WTC11 (cell line): ENCODE measurements at regions not wholly inside any gene's neighbourhood (a gene's known extent, or its start where the extent isn't known, plus 50 kb on each side); places are given as distances from the start of the nearest gene placed in this dataset.

Experiments
- ATAC-seq: fragments of 200-7000 bp; cut with Tn5 transposase; 2 replicates; pipeline ENCODE4 v1.10.0; 2021; ENCODE audit warnings: mild to moderate bottlenecking, moderate library complexity
- CTCF ChIA-PET: fragments of 300-600 bp; sonication (Branson Sonifier 250); formaldehyde crosslinking; loops from one replicate; lab custom pipeline; 2021; ENCODE audit warnings: antibody characterized with exemption; lab: Charles Lee
- POLR2A ChIA-PET: fragments of 350-600 bp; sonication (Branson Sonifier 250); formaldehyde crosslinking; loops from one replicate; lab custom pipeline; 2021; ENCODE audit warnings: antibody characterized with exemption; lab: Charles Lee
- DNase-seq: peaks from one replicate; pipeline ENCODE4 v3.0.0; 2021; ENCODE audit warnings: low spot score
- H3K27ac Mint-ChIP-seq: 2 replicates; pipeline ENCODE4 v1.8.0; 2021; ENCODE audit warnings: mixed read lengths
- H3K27me3 Mint-ChIP-seq: 2 replicates; pipeline ENCODE4 v1.8.0; 2021; ENCODE audit warnings: low read depth, mild to moderate bottlenecking, moderate library complexity, mixed read lengths
- H3K36me3 Mint-ChIP-seq: 2 replicates; pipeline ENCODE4 v1.8.0; 2021; ENCODE audit warnings: mixed read lengths
- H3K4me1 Mint-ChIP-seq: 2 replicates; pipeline ENCODE4 v1.8.0; 2022; ENCODE audit warnings: mixed read lengths
- H3K4me3 Mint-ChIP-seq: 2 replicates; pipeline ENCODE4 v1.8.0; 2021; ENCODE audit warnings: mild to moderate bottlenecking, moderate library complexity, mixed read lengths
- H3K9me3 Mint-ChIP-seq: 2 replicates; pipeline ENCODE4 v1.8.0; 2021; ENCODE audit warnings: mixed read lengths
- CREB1 ChIP-seq: sonication (generic); formaldehyde crosslinking; IDR thresholded peaks from 2 replicates; pipeline ENCODE4 v1.8.0; 2023; ENCODE audit warnings: mild to moderate bottlenecking, missing genetic modification reagents
- CREM ChIP-seq: sonication (generic); formaldehyde crosslinking; IDR thresholded peaks from 2 replicates; pipeline ENCODE4 v1.8.1; 2022; ENCODE audit warnings: mild to moderate bottlenecking, missing genetic modification reagents, moderate library complexity
- ELF4 ChIP-seq: sonication (generic); formaldehyde crosslinking; IDR thresholded peaks from 2 replicates; pipeline ENCODE4 v1.8.1; 2022; ENCODE audit warnings: low read depth, mild to moderate bottlenecking, moderate library complexity, missing genetic modification reagents
- GABPB1 ChIP-seq: sonication (generic); formaldehyde crosslinking; IDR thresholded peaks from 2 replicates; pipeline ENCODE4 v1.8.1; 2023; ENCODE audit warnings: mild to moderate bottlenecking, missing genetic modification reagents
- KAT7 ChIP-seq: sonication (generic); formaldehyde crosslinking; IDR thresholded peaks from 2 replicates; pipeline ENCODE4 v1.8.1; 2023; ENCODE audit warnings: missing genetic modification reagents, mild to moderate bottlenecking, borderline replicate concordance
- NR1H2 ChIP-seq: sonication (generic); formaldehyde crosslinking; IDR thresholded peaks from 2 replicates; pipeline ENCODE4 v1.9.0; 2021; ENCODE audit warnings: mild to moderate bottlenecking, moderate library complexity, missing genetic modification reagents
- NR2C2 ChIP-seq: sonication (generic); formaldehyde crosslinking; IDR thresholded peaks from 2 replicates; pipeline ENCODE4 v1.8.0; 2022; ENCODE audit warnings: mild to moderate bottlenecking, missing genetic modification reagents
- NR3C1 ChIP-seq: sonication (generic); formaldehyde crosslinking; conservative IDR thresholded peaks from 2 replicates; pipeline ENCODE4 v1.8.1; 2023; ENCODE audit warnings: low read depth, mild to moderate bottlenecking, missing genetic modification reagents
- OVOL2 ChIP-seq: fragments of 250-450 bp; sonication (Bioruptor Pico); IDR thresholded peaks from 2 replicates; pipeline ENCODE4 v1.9.0; 2021; ENCODE audit warnings: mild to moderate bottlenecking, borderline replicate concordance
- SMAD3 ChIP-seq: sonication (generic); formaldehyde crosslinking; IDR thresholded peaks from 2 replicates; pipeline ENCODE4 v1.8.0; 2022; ENCODE audit warnings: missing genetic modification reagents, mild to moderate bottlenecking, borderline replicate concordance
- SP1 ChIP-seq: sonication (generic); formaldehyde crosslinking; conservative IDR thresholded peaks from 2 replicates; pipeline ENCODE4 v1.8.1; 2022; ENCODE audit warnings: missing genetic modification reagents
- TP53 ChIP-seq: sonication (generic); formaldehyde crosslinking; IDR thresholded peaks from 2 replicates; pipeline ENCODE4 v1.8.1; 2023; ENCODE audit warnings: mild to moderate bottlenecking, missing genetic modification reagents
- ZBTB21 ChIP-seq: sonication (generic); formaldehyde crosslinking; IDR thresholded peaks from 2 replicates; pipeline ENCODE4 v1.8.1; 2023; ENCODE audit warnings: mild to moderate bottlenecking, missing genetic modification reagents, borderline replicate concordance
- ZNF121 ChIP-seq: sonication (generic); formaldehyde crosslinking; IDR thresholded peaks from 2 replicates; pipeline ENCODE4 v1.8.0; 2023; ENCODE audit warnings: missing genetic modification reagents
- ZNF317 ChIP-seq: sonication (generic); formaldehyde crosslinking; IDR thresholded peaks from 2 replicates; pipeline ENCODE4 v1.8.1; 2023; ENCODE audit warnings: low read depth, mild to moderate bottlenecking, moderate library complexity, missing genetic modification reagents, borderline replicate concordance
- ZNF416 ChIP-seq: fragments of 250-450 bp; sonication (Bioruptor Pico); IDR thresholded peaks from 2 replicates; pipeline ENCODE4 v1.9.0; 2021; ENCODE audit warnings: mild to moderate bottlenecking, inconsistent platforms
- ZNF671 ChIP-seq: fragments of 250-450 bp; sonication (Bioruptor Pico); IDR thresholded peaks from 2 replicates; pipeline ENCODE4 v1.8.0; 2021; ENCODE audit warnings: mild to moderate bottlenecking
- TF ChIP-seq, protein P1 (sequence below): sonication (generic); formaldehyde crosslinking; IDR thresholded peaks from 2 replicates; pipeline ENCODE4 v1.8.1; 2022; ENCODE audit warnings: missing genetic modification reagents, borderline replicate concordance
- TF ChIP-seq, protein P2 (sequence below): sonication (generic); formaldehyde crosslinking; IDR thresholded peaks from 2 replicates; pipeline ENCODE4 v1.8.0; 2022; ENCODE audit warnings: mild to moderate bottlenecking, missing genetic modification reagents
- TF ChIP-seq, protein P3 (sequence below): sonication (generic); formaldehyde crosslinking; IDR thresholded peaks from 2 replicates; pipeline ENCODE4 v1.8.1; 2023; ENCODE audit warnings: mild to moderate bottlenecking, missing genetic modification reagents, moderate library complexity
- TF ChIP-seq, protein P4 (sequence below): sonication (generic); formaldehyde crosslinking; IDR thresholded peaks from 2 replicates; pipeline ENCODE4 v1.8.1; 2022; ENCODE audit warnings: low read depth, missing genetic modification reagents, borderline replicate concordance
- TF ChIP-seq, protein P5 (sequence below): sonication (generic); formaldehyde crosslinking; IDR thresholded peaks from 2 replicates; pipeline ENCODE4 v1.8.0; 2022; ENCODE audit warnings: missing genetic modification reagents
- TF ChIP-seq, protein P6 (sequence below): sonication (generic); formaldehyde crosslinking; IDR thresholded peaks from 2 replicates; pipeline ENCODE4 v1.8.1; 2023; ENCODE audit warnings: mild to moderate bottlenecking, missing genetic modification reagents
- TF ChIP-seq, protein P7 (sequence below): sonication (generic); formaldehyde crosslinking; IDR thresholded peaks from 2 replicates; pipeline ENCODE4 v1.8.1; 2022; ENCODE audit warnings: mild to moderate bottlenecking, moderate library complexity, missing genetic modification reagents

DNA sequence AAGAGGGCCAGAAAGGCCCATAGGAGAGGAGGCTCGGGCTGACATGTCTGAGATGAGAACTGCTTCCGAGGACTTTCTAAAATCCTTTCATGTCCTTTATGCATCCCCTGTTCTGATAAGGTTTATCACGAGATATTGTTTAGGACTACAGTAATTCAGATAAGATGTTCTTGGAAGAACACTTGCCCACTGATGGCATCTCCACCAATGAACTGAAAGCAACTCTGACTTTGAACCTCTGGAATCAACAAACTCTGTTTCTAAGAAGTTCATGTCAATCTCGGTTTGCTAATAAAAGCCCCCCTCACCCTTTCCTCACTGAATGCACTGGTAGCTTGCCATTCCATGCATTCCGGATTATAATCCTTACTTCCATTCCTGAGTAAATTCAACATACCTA, 90.9 kb downstream of the FGF9 start:
- H3K27me3 Mint-ChIP-seq = no peaks in the 10 kb centered on the region
- DNase-seq (no peak), ATAC-seq (no peak)
- ChIA-PET POLR2A (no interaction called here), CTCF (interaction anchor here (1.1 kb wide), 1 partner anchor 151 kb away, joined by 3 read pairs; no protein-coding TSS in a partner anchor)
- peaks cover 31% of the 10 kb centered on the region for H3K4me1 Mint-ChIP-seq
- no peak overlapping the region for H3K4me3 Mint-ChIP-seq
- H3K9me3 Mint-ChIP-seq = no peaks in the 10 kb centered on the region
- TF ChIP-seq ZNF671 (CRISPR knock-in tag) (no peak), ZBTB21 (CRISPR knock-in tag) (no peak), ZNF121 (CRISPR knock-in tag) (no peak), SP1 (CRISPR knock-in tag) (no peak), NR3C1 (CRISPR knock-in tag) (no peak), ZNF416 (CRISPR knock-in tag) (no peak), SMAD3 (CRISPR knock-in tag) (no peak), TP53 (CRISPR knock-in tag) (no peak), CREM (no peak)
- TF ChIP-seq, protein P1, sequence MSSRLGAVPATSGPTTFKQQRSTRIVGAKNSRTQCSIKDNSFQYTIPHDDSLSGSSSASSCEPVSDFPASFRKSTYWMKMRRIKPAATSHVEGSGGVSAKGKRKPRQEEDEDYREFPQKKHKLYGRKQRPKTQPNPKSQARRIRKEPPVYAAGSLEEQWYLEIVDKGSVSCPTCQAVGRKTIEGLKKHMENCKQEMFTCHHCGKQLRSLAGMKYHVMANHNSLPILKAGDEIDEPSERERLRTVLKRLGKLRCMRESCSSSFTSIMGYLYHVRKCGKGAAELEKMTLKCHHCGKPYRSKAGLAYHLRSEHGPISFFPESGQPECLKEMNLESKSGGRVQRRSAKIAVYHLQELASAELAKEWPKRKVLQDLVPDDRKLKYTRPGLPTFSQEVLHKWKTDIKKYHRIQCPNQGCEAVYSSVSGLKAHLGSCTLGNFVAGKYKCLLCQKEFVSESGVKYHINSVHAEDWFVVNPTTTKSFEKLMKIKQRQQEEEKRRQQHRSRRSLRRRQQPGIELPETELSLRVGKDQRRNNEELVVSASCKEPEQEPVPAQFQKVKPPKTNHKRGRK (CRISPR knock-in tag) = no peak
- TF ChIP-seq, protein P2, sequence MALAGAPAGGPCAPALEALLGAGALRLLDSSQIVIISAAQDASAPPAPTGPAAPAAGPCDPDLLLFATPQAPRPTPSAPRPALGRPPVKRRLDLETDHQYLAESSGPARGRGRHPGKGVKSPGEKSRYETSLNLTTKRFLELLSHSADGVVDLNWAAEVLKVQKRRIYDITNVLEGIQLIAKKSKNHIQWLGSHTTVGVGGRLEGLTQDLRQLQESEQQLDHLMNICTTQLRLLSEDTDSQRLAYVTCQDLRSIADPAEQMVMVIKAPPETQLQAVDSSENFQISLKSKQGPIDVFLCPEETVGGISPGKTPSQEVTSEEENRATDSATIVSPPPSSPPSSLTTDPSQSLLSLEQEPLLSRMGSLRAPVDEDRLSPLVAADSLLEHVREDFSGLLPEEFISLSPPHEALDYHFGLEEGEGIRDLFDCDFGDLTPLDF = no peak
- TF ChIP-seq, protein P3, sequence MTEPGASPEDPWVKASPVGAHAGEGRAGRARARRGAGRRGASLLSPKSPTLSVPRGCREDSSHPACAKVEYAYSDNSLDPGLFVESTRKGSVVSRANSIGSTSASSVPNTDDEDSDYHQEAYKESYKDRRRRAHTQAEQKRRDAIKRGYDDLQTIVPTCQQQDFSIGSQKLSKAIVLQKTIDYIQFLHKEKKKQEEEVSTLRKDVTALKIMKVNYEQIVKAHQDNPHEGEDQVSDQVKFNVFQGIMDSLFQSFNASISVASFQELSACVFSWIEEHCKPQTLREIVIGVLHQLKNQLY (CRISPR knock-in tag) = no peak
- TF ChIP-seq, protein P4, sequence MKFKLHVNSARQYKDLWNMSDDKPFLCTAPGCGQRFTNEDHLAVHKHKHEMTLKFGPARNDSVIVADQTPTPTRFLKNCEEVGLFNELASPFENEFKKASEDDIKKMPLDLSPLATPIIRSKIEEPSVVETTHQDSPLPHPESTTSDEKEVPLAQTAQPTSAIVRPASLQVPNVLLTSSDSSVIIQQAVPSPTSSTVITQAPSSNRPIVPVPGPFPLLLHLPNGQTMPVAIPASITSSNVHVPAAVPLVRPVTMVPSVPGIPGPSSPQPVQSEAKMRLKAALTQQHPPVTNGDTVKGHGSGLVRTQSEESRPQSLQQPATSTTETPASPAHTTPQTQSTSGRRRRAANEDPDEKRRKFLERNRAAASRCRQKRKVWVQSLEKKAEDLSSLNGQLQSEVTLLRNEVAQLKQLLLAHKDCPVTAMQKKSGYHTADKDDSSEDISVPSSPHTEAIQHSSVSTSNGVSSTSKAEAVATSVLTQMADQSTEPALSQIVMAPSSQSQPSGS (CRISPR knock-in tag) = no peak
- no peak overlapping the region for H3K27ac Mint-ChIP-seq
- H3K36me3 Mint-ChIP-seq = no peaks in the 10 kb centered on the region

DNA sequence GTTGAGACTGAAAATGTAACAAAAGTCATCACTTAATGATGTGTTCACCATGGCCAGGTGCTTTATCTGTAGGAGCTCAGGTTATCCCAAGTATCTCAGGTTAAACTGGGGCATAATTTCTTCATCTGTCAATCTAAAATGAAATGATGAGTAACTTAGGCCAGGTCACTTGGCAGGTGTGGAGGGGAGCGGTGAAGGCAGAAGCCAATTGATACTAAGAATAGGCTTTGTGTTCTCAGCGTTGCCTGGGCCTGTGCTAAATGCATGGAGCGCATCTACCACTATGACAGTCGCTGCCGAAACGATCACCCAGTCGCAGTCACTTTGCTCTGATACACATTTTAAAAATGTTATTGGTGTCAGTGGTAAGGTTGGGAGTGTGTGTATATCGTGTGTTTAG, 91.6 kb downstream of the FGF9 start:
- Mint-ChIP-seq H3K27ac (no peak overlapping the region), H3K4me3 (no peak overlapping the region), H3K4me1 (peaks cover 29% of the 10 kb centered on the region), H3K27me3 (no peaks in the 10 kb centered on the region), H3K36me3 (no peaks in the 10 kb centered on the region), H3K9me3 (no peaks in the 10 kb centered on the region)
- POLR2A ChIA-PET = no interaction called here
- CTCF ChIA-PET = no interaction called here
- ATAC-seq (no peak), DNase-seq (no peak)
- TF ChIP-seq, protein P5, sequence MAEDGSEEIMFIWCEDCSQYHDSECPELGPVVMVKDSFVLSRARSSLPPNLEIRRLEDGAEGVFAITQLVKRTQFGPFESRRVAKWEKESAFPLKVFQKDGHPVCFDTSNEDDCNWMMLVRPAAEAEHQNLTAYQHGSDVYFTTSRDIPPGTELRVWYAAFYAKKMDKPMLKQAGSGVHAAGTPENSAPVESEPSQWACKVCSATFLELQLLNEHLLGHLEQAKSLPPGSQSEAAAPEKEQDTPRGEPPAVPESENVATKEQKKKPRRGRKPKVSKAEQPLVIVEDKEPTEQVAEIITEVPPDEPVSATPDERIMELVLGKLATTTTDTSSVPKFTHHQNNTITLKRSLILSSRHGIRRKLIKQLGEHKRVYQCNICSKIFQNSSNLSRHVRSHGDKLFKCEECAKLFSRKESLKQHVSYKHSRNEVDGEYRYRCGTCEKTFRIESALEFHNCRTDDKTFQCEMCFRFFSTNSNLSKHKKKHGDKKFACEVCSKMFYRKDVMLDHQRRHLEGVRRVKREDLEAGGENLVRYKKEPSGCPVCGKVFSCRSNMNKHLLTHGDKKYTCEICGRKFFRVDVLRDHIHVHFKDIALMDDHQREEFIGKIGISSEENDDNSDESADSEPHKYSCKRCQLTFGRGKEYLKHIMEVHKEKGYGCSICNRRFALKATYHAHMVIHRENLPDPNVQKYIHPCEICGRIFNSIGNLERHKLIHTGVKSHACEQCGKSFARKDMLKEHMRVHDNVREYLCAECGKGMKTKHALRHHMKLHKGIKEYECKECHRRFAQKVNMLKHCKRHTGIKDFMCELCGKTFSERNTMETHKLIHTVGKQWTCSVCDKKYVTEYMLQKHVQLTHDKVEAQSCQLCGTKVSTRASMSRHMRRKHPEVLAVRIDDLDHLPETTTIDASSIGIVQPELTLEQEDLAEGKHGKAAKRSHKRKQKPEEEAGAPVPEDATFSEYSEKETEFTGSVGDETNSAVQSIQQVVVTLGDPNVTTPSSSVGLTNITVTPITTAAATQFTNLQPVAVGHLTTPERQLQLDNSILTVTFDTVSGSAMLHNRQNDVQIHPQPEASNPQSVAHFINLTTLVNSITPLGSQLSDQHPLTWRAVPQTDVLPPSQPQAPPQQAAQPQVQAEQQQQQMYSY = no peak
- no peak for TF ChIP-seq GABPB1 (CRISPR knock-in tag)
- TF ChIP-seq, protein P2 = no peak
- no peak for TF ChIP-seq ZNF317 (CRISPR knock-in tag)
- TF ChIP-seq, protein P6, sequence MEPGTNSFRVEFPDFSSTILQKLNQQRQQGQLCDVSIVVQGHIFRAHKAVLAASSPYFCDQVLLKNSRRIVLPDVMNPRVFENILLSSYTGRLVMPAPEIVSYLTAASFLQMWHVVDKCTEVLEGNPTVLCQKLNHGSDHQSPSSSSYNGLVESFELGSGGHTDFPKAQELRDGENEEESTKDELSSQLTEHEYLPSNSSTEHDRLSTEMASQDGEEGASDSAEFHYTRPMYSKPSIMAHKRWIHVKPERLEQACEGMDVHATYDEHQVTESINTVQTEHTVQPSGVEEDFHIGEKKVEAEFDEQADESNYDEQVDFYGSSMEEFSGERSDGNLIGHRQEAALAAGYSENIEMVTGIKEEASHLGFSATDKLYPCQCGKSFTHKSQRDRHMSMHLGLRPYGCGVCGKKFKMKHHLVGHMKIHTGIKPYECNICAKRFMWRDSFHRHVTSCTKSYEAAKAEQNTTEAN = no peak
- TF ChIP-seq NR2C2 (CRISPR knock-in tag) = no peak
- no peak for TF ChIP-seq SMAD3 (CRISPR knock-in tag)
- TF ChIP-seq OVOL2 (CRISPR knock-in tag) = no peak
- TF ChIP-seq CREB1 (CRISPR knock-in tag) = no peak
- TF ChIP-seq, protein P7, sequence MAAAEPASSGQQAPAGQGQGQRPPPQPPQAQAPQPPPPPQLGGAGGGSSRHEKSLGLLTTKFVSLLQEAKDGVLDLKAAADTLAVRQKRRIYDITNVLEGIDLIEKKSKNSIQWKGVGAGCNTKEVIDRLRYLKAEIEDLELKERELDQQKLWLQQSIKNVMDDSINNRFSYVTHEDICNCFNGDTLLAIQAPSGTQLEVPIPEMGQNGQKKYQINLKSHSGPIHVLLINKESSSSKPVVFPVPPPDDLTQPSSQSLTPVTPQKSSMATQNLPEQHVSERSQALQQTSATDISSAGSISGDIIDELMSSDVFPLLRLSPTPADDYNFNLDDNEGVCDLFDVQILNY (CRISPR knock-in tag) = no peak
- no peak for TF ChIP-seq ELF4 (CRISPR knock-in tag)
- no peak for TF ChIP-seq KAT7
- TF ChIP-seq NR1H2 = no peak
